Naive thymus-derived CD4-positive, alpha-beta T cell (primary cell): ENCODE measurements at regions not wholly inside any gene's neighbourhood (a gene's known extent, or its start where the extent isn't known, plus 50 kb on each side); places are given as distances from the start of the nearest gene placed in this dataset.

ENCODE experiments used
- ATAC-seq: fragments of 150-1000 bp; cut with Tn5 transposase; 2 replicates; pipeline ENCODE4 v1.10.0; 2021; ENCODE audit warnings: mild to moderate bottlenecking, moderate library complexity
- CTCF ChIA-PET: fragments of 350-600 bp; sonication (Branson Sonifier 250); formaldehyde crosslinking; loops from one replicate; lab custom pipeline; 2021; ENCODE audit warnings: antibody characterized with exemption; lab: Charles Lee
- POLR2A ChIA-PET: fragments of 350-600 bp; sonication (Branson Sonifier 250); formaldehyde crosslinking; loops from one replicate; lab custom pipeline; 2021; ENCODE audit warnings: antibody characterized with exemption, inconsistent platforms; lab: Charles Lee
- DNase-seq, 9 donors: peaks; one replicate each; pipeline versions ENCODE4 v3.0.0 to v3.0.0-alpha.2; 2020 to 2022; ENCODE audit warnings: mixed read lengths in 1 of 9
- H3K27ac ChIP-seq: one replicate; pipeline ENCODE4 v1.7.0; 2013; ENCODE audit warnings: mild to moderate bottlenecking, low read depth, low read length, moderate library complexity
- H3K27me3 ChIP-seq, 2 donors: one replicate each; pipeline ENCODE4 v1.7.0; 2013; ENCODE audit warnings: low read length in 2 of 2, mild to moderate bottlenecking in 2 of 2, moderate library complexity in 2 of 2; ENCODE audit not compliant: control insufficient read depth in 2 of 2, insufficient read depth in 2 of 2
- H3K36me3 ChIP-seq, 3 experiments: 1 replicate in 2 of 3; 2 replicates in 1 of 3; pipeline ENCODE4 v1.7.0; 2013; ENCODE audit warnings: low read length in 3 of 3, mild to moderate bottlenecking in 3 of 3, moderate library complexity in 1 of 3; ENCODE audit not compliant: insufficient read depth in 3 of 3, control insufficient read depth in 2 of 3
- H3K4me1 ChIP-seq, 2 donors: one replicate each; pipeline ENCODE4 v1.7.0; 2013; ENCODE audit warnings: low read length in 2 of 2, mild to moderate bottlenecking in 2 of 2, moderate library complexity in 1 of 2; ENCODE audit not compliant: control insufficient read depth in 2 of 2, insufficient read depth in 2 of 2
- H3K4me3 ChIP-seq: 2 replicates; pipeline ENCODE4 v1.7.0; 2013; ENCODE audit warnings: mild to moderate bottlenecking, low read length
- H3K9me3 ChIP-seq, 3 experiments: 1 replicate in 2 of 3; 2 replicates in 1 of 3; pipeline ENCODE4 v1.7.0; 2013; ENCODE audit warnings: low read length in 3 of 3; ENCODE audit not compliant: control insufficient read depth in 2 of 3
- H3K27ac Mint-ChIP-seq, 9 donors: one replicate each; pipeline ENCODE4 v1.8.0; 2020 to 2022; ENCODE audit warnings: mixed read lengths in 9 of 9, mild to moderate bottlenecking in 8 of 9, moderate library complexity in 5 of 9, inconsistent platforms in 2 of 9
- H3K27me3 Mint-ChIP-seq, 5 donors: one replicate each; pipeline ENCODE4 v1.8.0; 2021 to 2022; ENCODE audit warnings: mixed read lengths in 5 of 5, mild to moderate bottlenecking in 1 of 5
- H3K36me3 Mint-ChIP-seq, 5 donors: one replicate each; pipeline ENCODE4 v1.8.0; 2020 to 2022; ENCODE audit warnings: mixed read lengths in 5 of 5, mild to moderate bottlenecking in 3 of 5, inconsistent platforms in 1 of 5
- H3K4me1 Mint-ChIP-seq, 7 donors: one replicate each; pipeline ENCODE4 v1.8.0; 2020 to 2022; ENCODE audit warnings: mixed read lengths in 7 of 7, mild to moderate bottlenecking in 3 of 7, inconsistent platforms in 1 of 7
- H3K4me3 Mint-ChIP-seq, 10 donors: one replicate each; pipeline ENCODE4 v1.8.0; 2020 to 2022; ENCODE audit warnings: mild to moderate bottlenecking in 10 of 10, mixed read lengths in 10 of 10, moderate library complexity in 6 of 10, inconsistent platforms in 2 of 10
- H3K9me3 Mint-ChIP-seq, 11 donors: one replicate each; pipeline ENCODE4 v1.8.0; 2020 to 2022; ENCODE audit warnings: mixed read lengths in 11 of 11, mild to moderate bottlenecking in 4 of 11, inconsistent platforms in 1 of 11, moderate library complexity in 1 of 11
- intact Hi-C, 2 donors: fragments of 100-400 bp; cut with micrococcal nuclease; formaldehyde crosslinking; loops; one replicate each; pipeline ENCODE4 v1.15.1; 2023

GRCh38 chr6:141210901-141211300, 921.8 kb upstream of the GJE1 start:
- no peaks in the 10 kb centered on the region for H3K4me1 Mint-ChIP-seq
- peaks cover 0 to 6% (median 0%) of the 10 kb centered on the region in 11 donors for H3K9me3 Mint-ChIP-seq
- ChIA-PET POLR2A (no interaction called here), CTCF (interaction anchor here (0.6 kb wide), 1 partner anchor 1454 kb away, joined by 3 read pairs; no protein-coding TSS in a partner anchor)
- H3K4me3 Mint-ChIP-seq, result no peak overlapping the region
- ATAC-seq, result no peak
- no peaks in the 10 kb centered on the region for H3K27me3 ChIP-seq
- no peaks in the 10 kb centered on the region for H3K36me3 Mint-ChIP-seq
- H3K27me3 Mint-ChIP-seq, result peaks cover 0 to 8% (median 3%) of the 10 kb centered on the region in 5 donors
- intact Hi-C loops, result no loop called here
- H3K27ac Mint-ChIP-seq, result no peak overlapping the region
- no peak overlapping the region for H3K27ac ChIP-seq
- DNase-seq, result no peak
- no peaks in the 10 kb centered on the region for H3K4me1 ChIP-seq
- H3K4me3 ChIP-seq, result no peak overlapping the region
- H3K9me3 ChIP-seq, result no peaks in the 10 kb centered on the region
- H3K36me3 ChIP-seq, result no peaks in the 10 kb centered on the region

- Histone ChIP-seq H3K9me3 (no peaks in the 10 kb centered on the region), H3K36me3 (no peaks in the 10 kb centered on the region), H3K4me3 (no peak overlapping the region), H3K27ac (no peak overlapping the region), H3K27me3 (no peaks in the 10 kb centered on the region), H3K4me1 (no peaks in the 10 kb centered on the region)
- Mint-ChIP-seq H3K36me3 (no peaks in the 10 kb centered on the region), H3K4me1 (no peaks in the 10 kb centered on the region), H3K27ac (no peak overlapping the region), H3K4me3 (no peak overlapping the region), H3K9me3 (peaks cover 0 to 6% (median 0%) of the 10 kb centered on the region in 11 donors), H3K27me3 (peaks cover 0 to 8% (median 3%) of the 10 kb centered on the region in 5 donors)
- ATAC-seq, result no peak
- no peak for DNase-seq
- ChIA-PET CTCF (no interaction called here), POLR2A (no interaction called here)
- intact Hi-C loops, result no loop called here
Measured at GRCh38 chr6:141209890-141210289, 922.8 kb upstream of the GJE1 start.

GRCh38 chr6:141208101-141208500, 924.6 kb upstream of the GJE1 start:
- Histone ChIP-seq H3K4me1 (no peaks in the 10 kb centered on the region), H3K27me3 (no peaks in the 10 kb centered on the region), H3K9me3 (no peaks in the 10 kb centered on the region), H3K27ac (no peak overlapping the region), H3K4me3 (no peak overlapping the region), H3K36me3 (no peaks in the 10 kb centered on the region)
- DNase-seq (no peak), ATAC-seq (no peak)
- Mint-ChIP-seq H3K4me1 (no peaks in the 10 kb centered on the region), H3K27ac (no peak overlapping the region), H3K27me3 (peaks cover 0 to 8% (median under 1%) of the 10 kb centered on the region in 5 donors), H3K9me3 (peaks cover 0 to 6% (median 0%) of the 10 kb centered on the region in 11 donors), H3K36me3 (no peaks in the 10 kb centered on the region), H3K4me3 (no peak overlapping the region)
- CTCF ChIA-PET, result no interaction called here
- POLR2A ChIA-PET, result no interaction called here
- intact Hi-C loops, result no loop called here

GRCh38 chr6:141203902-141204575, 928.7 kb upstream of the GJE1 start:
- intact Hi-C loops, result no loop called here
- no peak overlapping the region for H3K27ac Mint-ChIP-seq
- no peaks in the 10 kb centered on the region for H3K36me3 Mint-ChIP-seq
- Histone ChIP-seq H3K36me3 (no peaks in the 10 kb centered on the region), H3K27me3 (no peaks in the 10 kb centered on the region), H3K9me3 (no peaks in the 10 kb centered on the region), H3K4me1 (no peaks in the 10 kb centered on the region), H3K4me3 (no peak overlapping the region), H3K27ac (no peak overlapping the region)
- no peaks in the 10 kb centered on the region for H3K27me3 Mint-ChIP-seq
- ATAC-seq (no peak), DNase-seq (no peak)
- H3K4me3 Mint-ChIP-seq, result no peak overlapping the region
- POLR2A ChIA-PET, result no interaction called here
- peaks cover 0 to 6% (median 0%) of the 10 kb centered on the region in 11 donors for H3K9me3 Mint-ChIP-seq
- no peaks in the 10 kb centered on the region for H3K4me1 Mint-ChIP-seq
- CTCF ChIA-PET, result no interaction called here

- Histone ChIP-seq H3K36me3 (no peaks in the 10 kb centered on the region), H3K9me3 (no peaks in the 10 kb centered on the region), H3K4me3 (no peak overlapping the region), H3K27me3 (no peaks in the 10 kb centered on the region), H3K4me1 (no peaks in the 10 kb centered on the region), H3K27ac (no peak overlapping the region)
- POLR2A ChIA-PET, result no interaction called here
- DNase-seq (no peak), ATAC-seq (no peak)
- H3K9me3 Mint-ChIP-seq, result peaks cover 0 to 6% (median 0%) of the 10 kb centered on the region in 11 donors
- intact Hi-C loops, result no loop called here
- H3K36me3 Mint-ChIP-seq, result no peaks in the 10 kb centered on the region
- no peaks in the 10 kb centered on the region for H3K4me1 Mint-ChIP-seq
- H3K4me3 Mint-ChIP-seq, result no peak overlapping the region
- no peak overlapping the region for H3K27ac Mint-ChIP-seq
- no peaks in the 10 kb centered on the region for H3K27me3 Mint-ChIP-seq
- CTCF ChIA-PET, result no interaction called here
Measured at GRCh38 chr6:141202626-141203025, 930.1 kb upstream of the GJE1 start.

GRCh38 chr6:141199074-141199473, 933.7 kb upstream of the GJE1 start:
- no peaks in the 10 kb centered on the region for H3K36me3 Mint-ChIP-seq
- H3K27ac ChIP-seq, result no peak overlapping the region
- no peaks in the 10 kb centered on the region for H3K4me1 Mint-ChIP-seq
- no peaks in the 10 kb centered on the region for H3K4me1 ChIP-seq
- ChIA-PET POLR2A (no interaction called here), CTCF (no interaction called here)
- no peaks in the 10 kb centered on the region for H3K27me3 ChIP-seq
- H3K27me3 Mint-ChIP-seq, result no peaks in the 10 kb centered on the region
- intact Hi-C loops, result no loop called here
- ATAC-seq (no peak), DNase-seq (no peak)
- peaks cover 0 to 3% (median 2%) of the 10 kb centered on the region in 11 donors for H3K9me3 Mint-ChIP-seq
- H3K9me3 ChIP-seq, result no peaks in the 10 kb centered on the region
- no peak overlapping the region for H3K4me3 Mint-ChIP-seq
- no peak overlapping the region for H3K27ac Mint-ChIP-seq
- no peaks in the 10 kb centered on the region for H3K36me3 ChIP-seq
- no peak overlapping the region for H3K4me3 ChIP-seq

GRCh38 chr6:141195251-141195832, 937.4 kb upstream of the GJE1 start:
- CTCF ChIA-PET, result no interaction called here
- Mint-ChIP-seq H3K9me3 (peaks cover 0 to 22% (median 6%) of the 10 kb centered on the region in 11 donors), H3K4me3 (no peak overlapping the region)

More at GRCh38 chr6:141195251-141195832, 937.4 kb upstream of the GJE1 start:
- H3K27me3 ChIP-seq, result no peaks in the 10 kb centered on the region
- peaks cover 0 to 5% (median 0%) of the 10 kb centered on the region in 5 donors for H3K36me3 Mint-ChIP-seq
- H3K27me3 Mint-ChIP-seq, result peaks cover 0 to 9% (median 0%) of the 10 kb centered on the region in 5 donors
- intact Hi-C loops, result no loop called here
- H3K27ac Mint-ChIP-seq, result no peak overlapping the region
- no peak overlapping the region for H3K27ac ChIP-seq
- no peak for ATAC-seq
- DNase-seq, result no peak
- POLR2A ChIA-PET, result no interaction called here
- no peak overlapping the region for H3K4me3 ChIP-seq
- H3K9me3 ChIP-seq, result no peaks in the 10 kb centered on the region
- no peaks in the 10 kb centered on the region for H3K36me3 ChIP-seq
- no peaks in the 10 kb centered on the region for H3K4me1 ChIP-seq
- no peaks in the 10 kb centered on the region for H3K4me1 Mint-ChIP-seq
